NCI-H1048 (cell line): ENCODE measurements at regions not wholly inside any gene's neighbourhood (a gene's known extent, or its start where the extent isn't known, plus 50 kb on each side); places are given as distances from the start of the nearest gene placed in this dataset.
"Not testable (repeated sequence)": the region's sequence is repeated elsewhere in the genome, so short reads cannot be mapped to it uniquely, and the experiment has no call there.

Source experiments
- DNase-seq: peaks from one replicate; lab custom pipeline; 2025; lab: John Stamatoyannopoulos, UW

GRCh38 chr20:26216025-26216424 lies 519.4 kb upstream of the ZNF337 start:
- no peak for DNase-seq

GRCh38 chr20:26214991-26215390 lies 518.3 kb upstream of the ZNF337 start:
- DNase-seq, result no peak

- DNase-seq, result no peak
These were observed 512.7 kb upstream of the ZNF337 start for GRCh38 chr20:26209171-26209941.

GRCh38 chr20:26208296-26209091 lies 511.8 kb upstream of the ZNF337 start:
- DNase-seq, result no peak

- DNase-seq, result not testable (repeated sequence)
These were observed 511.3 kb upstream of the ZNF337 start for GRCh38 chr20:26207967-26208295.

- DNase-seq, result no peak
These were observed 510.7 kb upstream of the ZNF337 start for GRCh38 chr20:26207237-26207966.

GRCh38 chr20:26205350-26205749 lies 508.7 kb upstream of the ZNF337 start:
- no peak for DNase-seq

GRCh38 chr20:26201026-26201425 lies 504.4 kb upstream of the ZNF337 start:
- DNase-seq, result not testable (repeated sequence)

- DNase-seq, result not testable (repeated sequence)
These were observed 490.7 kb upstream of the ZNF337 start for GRCh38 chr20:26187329-26187728.

- DNase-seq, result not testable (repeated sequence)
These were observed 487.1 kb upstream of the ZNF337 start for GRCh38 chr20:26183720-26184119.

- not testable (repeated sequence) for DNase-seq
These were observed 484.7 kb upstream of the ZNF337 start for GRCh38 chr20:26181364-26181763.

- DNase-seq, result not testable (repeated sequence)
These were observed 475.2 kb upstream of the ZNF337 start for GRCh38 chr20:26171875-26172274.

- DNase-seq, result no peak
These were observed 472.9 kb upstream of the ZNF337 start for GRCh38 chr20:26169506-26169905.

- no peak for DNase-seq
These were observed 470.8 kb upstream of the ZNF337 start for GRCh38 chr20:26167499-26167898.

GRCh38 chr20:26163890-26164289 lies 467.2 kb upstream of the ZNF337 start:
- no peak for DNase-seq

GRCh38 chr20:26163151-26163550 lies 466.5 kb upstream of the ZNF337 start:
- not testable (repeated sequence) for DNase-seq

- DNase-seq, result not testable (repeated sequence)
These were observed 465.1 kb upstream of the ZNF337 start for GRCh38 chr20:26161741-26162140.

- not testable (repeated sequence) for DNase-seq
These were observed 464.3 kb upstream of the ZNF337 start for GRCh38 chr20:26160916-26161315.

GRCh38 chr20:26154224-26154623 lies 457.6 kb upstream of the ZNF337 start:
- DNase-seq, result no peak

- no peak for DNase-seq
These were observed 438.9 kb upstream of the ZNF337 start for GRCh38 chr20:26135325-26136110.

- no peak for DNase-seq
These were observed 438.0 kb upstream of the ZNF337 start for GRCh38 chr20:26134606-26135005.

GRCh38 chr20:26133794-26134193 lies 437.1 kb upstream of the ZNF337 start:
- DNase-seq, result not testable (repeated sequence)
